MV-4-11 (cell line): ENCODE measurements at regions not wholly inside any gene's neighbourhood (a gene's known extent, or its start where the extent isn't known, plus 50 kb on each side); places are given as distances from the start of the nearest gene placed in this dataset.

ENCODE experiments used
- DNase-seq: peaks from one replicate; lab custom pipeline; 2025; lab: John Stamatoyannopoulos, UW

DNA sequence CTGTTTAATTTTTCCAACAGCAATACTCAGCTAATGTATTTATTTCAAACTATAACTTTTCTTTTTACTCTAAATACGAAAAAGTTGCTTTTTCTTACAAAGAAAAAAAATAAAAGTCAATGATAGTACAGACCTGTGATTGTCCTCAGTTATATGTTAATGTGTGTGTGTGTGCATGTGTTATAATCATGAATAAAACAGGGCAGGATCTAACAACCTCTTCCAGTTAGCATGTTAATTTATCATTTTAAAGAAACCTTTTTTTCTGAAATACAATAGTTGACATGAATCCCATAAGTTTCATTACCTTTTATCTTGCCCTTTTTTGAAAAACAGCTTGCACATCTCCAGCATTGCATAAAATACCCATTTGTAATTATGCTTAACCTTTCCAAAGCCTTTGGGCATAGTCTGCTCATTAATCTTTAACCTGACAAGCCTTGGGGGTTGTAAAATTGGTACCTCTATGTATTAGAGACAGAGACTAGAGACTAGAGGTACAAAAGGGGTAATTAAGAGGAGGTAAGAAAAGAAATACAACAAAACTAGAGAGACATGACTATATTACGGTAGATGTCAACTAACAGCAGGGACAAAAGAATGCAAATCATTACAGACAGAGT is 828.1 kb downstream of the OLFM4 start:
- no peak for DNase-seq

DNA sequence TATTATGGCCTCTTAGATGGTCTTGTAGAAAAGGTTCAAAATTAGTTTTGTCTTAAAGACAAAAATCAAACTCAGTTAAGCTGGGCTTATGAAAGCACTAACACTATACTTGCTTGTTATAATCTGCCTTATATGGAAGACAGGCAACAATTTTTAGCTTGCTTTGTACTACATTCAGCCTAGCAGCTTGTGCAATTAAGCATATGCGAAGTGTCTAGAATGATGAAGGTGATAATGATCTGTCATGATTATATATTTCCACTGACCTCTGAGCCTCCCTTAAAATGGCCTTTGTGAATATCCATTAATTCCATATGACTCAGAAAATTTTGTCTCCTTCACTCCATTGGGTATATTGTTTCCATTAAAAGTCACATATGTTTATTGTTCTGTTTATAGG is 834.9 kb downstream of the OLFM4 start:
- DNase-seq: no peak

DNA sequence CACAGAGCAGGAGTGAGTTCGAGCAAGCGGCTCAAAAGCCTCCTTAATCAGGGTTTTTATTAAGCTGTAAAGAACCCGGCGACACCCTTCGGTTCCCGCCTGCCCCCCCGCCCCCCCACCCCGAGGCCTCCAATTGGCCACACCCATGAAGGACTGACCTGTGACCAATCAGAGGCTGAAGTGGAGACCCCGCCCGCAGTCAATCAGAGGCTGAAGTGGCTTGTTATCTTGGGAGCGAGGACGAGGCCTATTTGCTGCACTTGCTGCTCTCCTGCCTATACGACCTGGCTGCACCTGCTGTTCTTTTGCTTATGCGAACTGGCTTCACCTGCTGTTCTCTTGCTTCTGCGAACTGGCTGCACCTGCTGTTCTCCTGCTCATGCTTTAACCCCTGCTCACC is 844.9 kb downstream of the OLFM4 start:
- DNase-seq: no peak

GRCh38 chr13:53878861-53879260 is 850.2 kb downstream of the OLFM4 start:
- DNase-seq: no peak

GRCh38 chr13:53885997-53886396 is 857.4 kb downstream of the OLFM4 start:
- no peak for DNase-seq

GRCh38 chr13:53890696-53891095 is 862.1 kb downstream of the OLFM4 start:
- DNase-seq: no peak

DNA sequence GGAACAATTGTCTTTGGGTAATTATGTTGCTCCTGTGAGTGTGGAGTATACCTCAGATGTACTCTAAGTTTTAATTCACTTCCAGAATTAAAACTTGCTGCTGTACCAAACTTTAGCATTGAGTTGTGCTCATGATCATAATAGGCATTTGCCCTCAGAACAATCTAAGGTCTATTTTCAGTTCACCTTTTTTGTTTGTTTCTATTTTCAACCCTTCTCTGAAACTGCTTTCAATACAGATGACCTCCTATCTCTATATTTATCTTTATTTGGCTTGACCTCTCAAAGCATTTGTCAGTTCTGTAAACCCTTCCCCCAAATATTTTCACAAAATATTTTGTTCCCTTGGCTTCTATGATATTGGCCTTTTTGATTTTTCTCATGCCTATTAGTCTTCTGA is 873.0 kb downstream of the OLFM4 start:
- DNase-seq: no peak

- DNase-seq: no peak
Measured at GRCh38 chr13:53907891-53908290, 879.3 kb downstream of the OLFM4 start.

- DNase-seq: no peak
Measured at GRCh38 chr13:53920916-53921315, 892.3 kb downstream of the OLFM4 start.

DNA sequence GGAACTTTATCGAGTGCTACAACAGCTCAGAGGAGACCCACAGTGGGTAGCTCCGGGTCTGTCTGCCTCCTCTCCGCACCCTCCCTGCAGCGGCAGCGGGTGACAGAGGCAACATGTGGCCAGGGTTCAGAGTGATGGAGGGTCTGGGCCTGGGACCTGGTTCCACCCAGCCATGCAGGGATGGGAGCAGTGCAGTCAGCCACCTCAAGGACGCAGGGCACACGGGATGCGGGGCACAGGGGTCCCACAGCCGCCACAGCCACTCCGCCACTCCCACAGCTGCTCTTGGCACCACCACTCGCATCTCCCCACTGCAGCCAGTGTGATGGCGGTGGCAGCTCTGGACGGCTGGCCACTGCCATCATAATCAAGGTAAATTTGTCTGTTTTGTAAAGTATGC is 892.9 kb downstream of the OLFM4 start:
- no peak for DNase-seq

DNA sequence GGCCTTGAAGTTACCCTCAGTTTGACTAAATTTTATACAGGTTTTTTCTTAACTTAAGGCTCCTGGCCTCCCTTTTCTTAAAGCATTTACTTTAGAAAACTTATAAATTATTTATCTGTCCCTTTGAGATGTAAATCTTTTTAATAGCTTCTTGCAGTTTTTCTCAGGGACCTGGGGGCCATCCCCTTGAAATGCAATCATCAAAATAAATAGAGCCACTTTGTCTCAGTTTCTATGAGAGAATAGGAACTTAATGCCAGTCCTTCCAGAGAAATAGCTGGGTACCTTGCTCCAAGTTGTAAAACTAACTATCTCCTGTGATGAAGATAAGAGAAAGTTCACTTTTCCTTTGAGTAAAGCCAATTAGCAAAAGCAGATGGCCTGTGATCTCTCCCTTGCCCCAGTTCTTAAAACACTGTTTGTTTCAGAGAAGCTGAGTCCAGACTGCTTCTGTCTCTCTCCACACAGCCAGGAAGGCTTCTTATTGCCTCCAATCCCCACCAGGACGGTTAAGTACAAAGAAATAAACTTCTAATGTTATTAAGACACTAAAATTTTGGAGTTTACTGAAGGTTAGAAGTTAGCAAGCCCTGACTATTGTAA is 913.1 kb downstream of the OLFM4 start:
- DNase-seq: no peak

GRCh38 chr13:53946500-53946899 is 917.9 kb downstream of the OLFM4 start:
- DNase-seq: no peak

DNA sequence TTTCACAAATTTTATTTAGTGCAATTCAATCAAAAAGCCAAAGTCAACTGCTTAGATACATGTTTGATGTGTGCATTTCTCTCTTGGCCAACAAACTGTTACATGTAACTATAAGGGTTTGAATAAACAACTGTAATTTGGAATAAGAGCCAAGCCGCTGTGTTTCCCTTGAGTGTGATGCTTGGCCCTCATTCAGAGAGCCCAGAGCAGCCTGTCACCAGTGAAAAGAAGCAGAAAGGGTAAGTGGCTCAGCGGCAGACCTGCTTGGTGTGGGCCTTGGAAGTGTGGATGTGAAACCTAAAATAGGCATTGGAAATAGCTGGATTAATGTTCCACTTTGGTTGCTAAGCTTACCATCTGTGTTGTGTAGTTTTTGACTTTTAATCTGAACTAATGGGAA is 924.6 kb downstream of the OLFM4 start:
- no peak for DNase-seq
